ENCODE measurements at regions not wholly inside any gene's neighbourhood (a gene's known extent, or its start where the extent isn't known, plus 50 kb on each side); places are given as distances from the start of the nearest gene placed in this dataset.
A peak's percentile ranks its signal among the peaks of the same experiment; 100 is the strongest.

- no peak for TF ChIP-seq CTCF (IDR thresholded peaks at IDR 0.05; ENCODE audit: low read depth, low read length)
- Histone ChIP-seq H3K4me3 (no peak overlapping the region), H3K27me3 (no peaks in the 10 kb centered on the region), H3K36me3 (no peaks in the 10 kb centered on the region), H3K27ac (no peak overlapping the region), H3K9me3 (ENCODE audit: low read depth) (no peaks in the 10 kb centered on the region), H3K4me1 (ENCODE audit: low read depth) (no peaks in the 10 kb centered on the region)
- DNase-seq (ENCODE audit: low read depth in 1 of 2, low spot score in 1 of 2), result peak; percentile 30 to 67
Measured at GRCh38 chr18:57210107-57210715, 63.3 kb downstream of the BOD1L2 start.

- H3K36me3 ChIP-seq, result no peaks in the 10 kb centered on the region
- no peaks in the 10 kb centered on the region for H3K4me1 ChIP-seq (ENCODE audit: low read depth)
- H3K9me3 ChIP-seq (ENCODE audit: low read depth), result no peaks in the 10 kb centered on the region
- no peak overlapping the region for H3K27ac ChIP-seq
- no peak overlapping the region for H3K4me3 ChIP-seq
- no peak for TF ChIP-seq CTCF (IDR thresholded peaks at IDR 0.05; ENCODE audit: low read depth, low read length)
- no peaks in the 10 kb centered on the region for H3K27me3 ChIP-seq
- DNase-seq (ENCODE audit: low read depth in 1 of 2, low spot score in 1 of 2), result no peak
Measured at GRCh38 chr18:57210716-57211411, 64.0 kb downstream of the BOD1L2 start.

GRCh38 chr18:57211412-57211750, 64.5 kb downstream of the BOD1L2 start:
- Histone ChIP-seq H3K36me3 (no peaks in the 10 kb centered on the region), H3K27ac (no peak overlapping the region), H3K4me1 (ENCODE audit: low read depth) (no peaks in the 10 kb centered on the region), H3K4me3 (no peak overlapping the region), H3K27me3 (no peaks in the 10 kb centered on the region), H3K9me3 (ENCODE audit: low read depth) (no peaks in the 10 kb centered on the region)
- TF ChIP-seq CTCF (IDR thresholded peaks at IDR 0.05; ENCODE audit: low read depth, low read length), result no peak
- DNase-seq (ENCODE audit: low read depth in 1 of 2, low spot score in 1 of 2), result no peak

GRCh38 chr18:57211776-57212175, 64.9 kb downstream of the BOD1L2 start:
- H3K27ac ChIP-seq, result no peak overlapping the region
- H3K4me3 ChIP-seq, result no peak overlapping the region
- TF ChIP-seq CTCF (IDR thresholded peaks at IDR 0.05; ENCODE audit: low read depth, low read length), result no peak

GRCh38 chr18:57212678-57213077, 65.8 kb downstream of the BOD1L2 start:
- no peak for DNase-seq (ENCODE audit: low read depth in 1 of 2, low spot score in 1 of 2)
- no peak overlapping the region for H3K4me3 ChIP-seq
- H3K27me3 ChIP-seq, result no peaks in the 10 kb centered on the region
- no peaks in the 10 kb centered on the region for H3K4me1 ChIP-seq (ENCODE audit: low read depth)
- H3K36me3 ChIP-seq, result no peaks in the 10 kb centered on the region
- no peak for TF ChIP-seq CTCF (IDR thresholded peaks at IDR 0.05; ENCODE audit: low read depth, low read length)
- no peaks in the 10 kb centered on the region for H3K9me3 ChIP-seq (ENCODE audit: low read depth)
- H3K27ac ChIP-seq, result no peak overlapping the region

More at GRCh38 chr18:57211776-57212175, 64.9 kb downstream of the BOD1L2 start:
- no peaks in the 10 kb centered on the region for H3K36me3 ChIP-seq
- no peaks in the 10 kb centered on the region for H3K9me3 ChIP-seq (ENCODE audit: low read depth)
- DNase-seq (ENCODE audit: low read depth in 1 of 2, low spot score in 1 of 2), result no peak
- H3K27me3 ChIP-seq, result no peaks in the 10 kb centered on the region
- no peaks in the 10 kb centered on the region for H3K4me1 ChIP-seq (ENCODE audit: low read depth)
